ES-I3 (cell line): ENCODE measurements at regions not wholly inside any gene's neighbourhood (a gene's known extent, or its start where the extent isn't known, plus 50 kb on each side); places are given as distances from the start of the nearest gene placed in this dataset.
"Not testable (repeated sequence)": the region's sequence is repeated elsewhere in the genome, so short reads cannot be mapped to it uniquely, and the experiment has no call there.

Experiments used
- H3K36me3 ChIP-seq: 2 replicates; pipeline ENCODE4 v1.6.1; 2013; ENCODE audit warnings: mild to moderate bottlenecking, low read length, control low read depth, moderate library complexity; ENCODE audit not compliant: insufficient read depth
- H3K4me1 ChIP-seq: 2 replicates; pipeline ENCODE4 v1.6.1; 2013; ENCODE audit warnings: mild to moderate bottlenecking, control low read depth, low read length; ENCODE audit not compliant: insufficient read depth
- H3K9ac ChIP-seq: 2 replicates; pipeline ENCODE4 v1.6.1; 2013; ENCODE audit warnings: low read depth, mild to moderate bottlenecking, low read length, moderate library complexity
- H3K9me3 ChIP-seq: 2 replicates; pipeline ENCODE4 v1.6.1; 2013; ENCODE audit warnings: mild to moderate bottlenecking, low read length, moderate library complexity; ENCODE audit not compliant: control insufficient read depth, insufficient read depth

DNA sequence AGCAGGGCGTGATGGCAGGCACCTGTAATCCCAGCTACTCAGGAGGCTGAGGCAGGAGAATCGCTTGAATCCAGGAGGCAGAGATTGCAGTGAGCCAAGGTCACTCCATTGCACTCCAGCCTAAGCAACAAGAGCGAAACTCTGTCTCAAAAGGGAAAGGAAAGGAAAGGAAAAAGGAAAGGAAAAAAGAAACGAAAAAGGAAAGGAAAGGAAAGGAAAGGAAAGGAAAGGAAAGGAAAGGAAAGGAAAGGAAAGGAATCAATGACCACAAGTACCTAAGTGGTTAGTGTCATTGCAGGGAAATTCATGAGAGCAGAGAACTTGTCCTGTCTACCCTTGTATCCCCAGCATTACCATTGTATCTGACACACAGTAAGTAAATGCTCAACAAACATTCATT lies 195.7 kb upstream of the TENT5A start:
- not testable (repeated sequence) for H3K9ac ChIP-seq, H3K9me3 ChIP-seq, H3K4me1 ChIP-seq, H3K36me3 ChIP-seq

DNA sequence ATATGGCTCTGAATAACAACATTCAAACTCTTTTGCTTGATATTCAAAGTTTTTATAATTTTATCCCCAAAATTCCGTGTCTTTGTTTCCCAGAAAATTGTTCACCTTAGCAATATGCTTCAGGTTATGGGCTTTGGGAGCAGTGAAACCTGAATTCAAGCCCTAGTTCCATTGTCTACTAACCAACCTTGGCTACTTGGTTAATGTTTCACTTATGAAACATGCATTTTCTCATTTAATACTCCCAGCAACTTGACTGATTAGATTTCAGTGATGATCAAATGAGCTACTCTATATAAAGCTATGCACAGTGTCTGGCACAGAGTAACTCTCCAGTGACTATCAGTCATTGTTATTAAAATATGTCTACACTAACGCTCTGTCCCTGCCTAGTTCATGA lies 192.2 kb upstream of the TENT5A start:
- Histone ChIP-seq H3K9me3 (no peaks in the 10 kb centered on the region), H3K4me1 (peaks cover 15% of the 10 kb centered on the region), H3K9ac (no peak overlapping the region), H3K36me3 (no peaks in the 10 kb centered on the region)

DNA sequence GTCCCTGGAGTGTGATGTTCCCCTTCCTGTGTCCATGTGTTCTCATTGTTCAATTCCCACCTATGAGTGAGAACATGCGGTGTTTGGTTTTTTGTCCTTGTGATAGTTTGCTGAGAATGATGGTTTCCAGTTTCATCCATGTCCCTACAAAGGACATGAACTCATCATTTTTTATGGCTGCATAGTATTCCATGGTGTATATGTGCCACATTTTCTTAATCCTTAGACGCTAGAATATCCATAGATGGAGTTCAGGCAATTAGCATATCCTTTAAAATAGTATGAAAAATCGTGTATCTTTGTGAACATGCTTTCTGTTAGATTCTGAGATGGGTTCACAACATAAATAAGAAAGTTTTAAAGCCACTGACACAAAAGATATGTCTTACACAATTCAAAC lies 190.4 kb upstream of the TENT5A start:
- not testable (repeated sequence) for H3K36me3 ChIP-seq, H3K9ac ChIP-seq
- peaks cover 31% of the 10 kb centered on the region for H3K4me1 ChIP-seq

DNA sequence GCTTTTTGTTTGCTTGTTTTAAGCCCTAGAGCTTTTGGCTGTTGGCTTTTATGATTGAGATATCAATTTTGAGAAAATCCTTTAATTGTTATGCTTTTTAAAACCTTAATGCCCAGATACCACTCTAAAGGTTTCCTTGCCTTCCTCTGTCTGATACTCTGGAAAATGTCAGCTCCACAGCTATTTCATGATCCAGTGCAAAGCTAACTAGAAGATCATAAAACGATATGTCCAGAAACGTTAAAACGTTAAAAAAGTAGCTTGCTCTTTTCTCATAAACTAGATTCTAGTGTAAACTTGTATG lies 189.5 kb upstream of the TENT5A start:
- Histone ChIP-seq H3K4me1 (peaks cover 35% of the 10 kb centered on the region), H3K9me3 (no peaks in the 10 kb centered on the region), H3K9ac (no peak overlapping the region), H3K36me3 (no peaks in the 10 kb centered on the region)

More for the DNA sequence above, 190.4 kb upstream of the TENT5A start:
- not testable (repeated sequence) for H3K9me3 ChIP-seq

DNA sequence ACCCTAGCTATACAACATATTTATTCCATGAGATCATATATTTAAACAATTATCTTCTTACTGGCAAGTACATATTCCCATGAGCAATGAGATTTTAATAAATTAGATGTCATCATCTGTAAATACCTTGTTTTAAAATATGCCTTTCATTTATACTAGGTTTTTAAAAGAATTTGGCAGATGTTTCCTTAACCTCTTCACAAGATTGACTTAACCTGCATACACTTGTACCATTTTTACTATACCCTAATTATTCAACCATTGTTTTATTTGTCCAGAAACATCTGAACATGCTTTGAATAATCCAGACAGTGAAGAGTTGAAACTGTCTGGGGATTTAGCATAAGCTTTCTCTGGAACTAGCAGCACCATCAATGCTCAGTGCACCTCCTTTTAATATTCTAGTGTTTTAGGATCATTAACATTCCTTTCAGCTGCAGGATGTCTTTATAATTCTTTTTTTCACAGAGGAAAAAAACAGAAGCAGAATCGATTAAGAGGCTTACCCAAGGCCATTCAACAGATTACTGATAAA lies 188.0 kb upstream of the TENT5A start:
- H3K9ac ChIP-seq: no peak overlapping the region
- no peaks in the 10 kb centered on the region for H3K9me3 ChIP-seq
- H3K36me3 ChIP-seq: no peaks in the 10 kb centered on the region
- H3K4me1 ChIP-seq: peaks cover 35% of the 10 kb centered on the region

DNA sequence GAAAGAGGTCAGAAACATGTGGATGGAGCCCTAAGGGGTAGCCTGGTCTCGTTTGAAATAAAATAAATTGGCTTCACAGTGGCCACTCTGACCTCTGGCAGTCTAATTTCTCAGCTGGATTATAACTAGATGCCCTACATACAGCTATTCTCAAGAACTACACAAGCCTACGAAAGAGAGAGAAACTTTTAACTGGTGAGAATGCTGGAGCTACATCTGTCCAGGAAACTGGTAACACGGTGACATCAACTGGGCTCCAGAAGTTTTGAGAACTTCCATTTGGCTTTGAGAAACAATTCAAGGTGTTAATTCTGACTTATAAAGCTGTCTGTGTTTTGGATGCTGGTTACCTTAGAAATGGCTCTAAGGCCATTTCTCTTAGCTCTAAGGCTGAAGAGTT lies 187.3 kb upstream of the TENT5A start:
- H3K4me1 ChIP-seq: peaks cover 35% of the 10 kb centered on the region
- H3K36me3 ChIP-seq: no peaks in the 10 kb centered on the region
- no peak overlapping the region for H3K9ac ChIP-seq
- H3K9me3 ChIP-seq: no peaks in the 10 kb centered on the region

DNA sequence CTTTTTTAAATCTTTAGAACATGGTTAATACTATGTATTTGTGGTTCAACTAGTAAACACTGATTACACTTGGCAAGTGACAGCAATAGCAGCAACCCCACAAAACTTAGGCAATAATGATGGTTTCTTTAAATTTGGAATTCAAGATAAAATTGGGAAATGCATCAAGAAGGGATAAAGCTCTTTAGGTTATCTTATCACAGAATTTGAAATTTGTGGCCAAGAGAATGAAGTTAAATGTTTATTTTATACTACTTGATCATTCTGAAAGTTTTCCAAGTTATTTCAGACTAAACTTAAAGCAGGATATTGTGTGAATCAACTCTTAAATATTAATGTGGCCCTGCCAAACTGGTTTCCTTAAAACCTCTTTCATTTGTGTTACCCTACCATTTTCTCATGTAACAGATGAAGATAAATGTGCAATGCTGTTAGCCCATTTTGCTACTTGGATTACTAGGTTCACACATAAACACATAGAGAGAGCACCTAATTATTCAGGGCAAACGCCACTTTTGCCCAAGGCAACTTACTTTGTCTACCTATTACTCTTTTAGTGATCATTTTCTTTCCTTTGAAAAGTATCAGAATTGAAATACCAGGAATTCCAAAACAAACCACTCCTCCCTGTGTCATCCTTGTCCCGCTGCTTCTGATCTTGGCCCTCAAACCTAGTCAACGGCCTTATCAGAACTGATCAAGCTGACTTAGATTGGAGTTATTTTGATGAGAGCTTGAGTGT lies 186.7 kb upstream of the TENT5A start:
- H3K9ac ChIP-seq: no peak overlapping the region
- no peaks in the 10 kb centered on the region for H3K36me3 ChIP-seq
- H3K9me3 ChIP-seq: no peaks in the 10 kb centered on the region
- peaks cover 35% of the 10 kb centered on the region for H3K4me1 ChIP-seq

DNA sequence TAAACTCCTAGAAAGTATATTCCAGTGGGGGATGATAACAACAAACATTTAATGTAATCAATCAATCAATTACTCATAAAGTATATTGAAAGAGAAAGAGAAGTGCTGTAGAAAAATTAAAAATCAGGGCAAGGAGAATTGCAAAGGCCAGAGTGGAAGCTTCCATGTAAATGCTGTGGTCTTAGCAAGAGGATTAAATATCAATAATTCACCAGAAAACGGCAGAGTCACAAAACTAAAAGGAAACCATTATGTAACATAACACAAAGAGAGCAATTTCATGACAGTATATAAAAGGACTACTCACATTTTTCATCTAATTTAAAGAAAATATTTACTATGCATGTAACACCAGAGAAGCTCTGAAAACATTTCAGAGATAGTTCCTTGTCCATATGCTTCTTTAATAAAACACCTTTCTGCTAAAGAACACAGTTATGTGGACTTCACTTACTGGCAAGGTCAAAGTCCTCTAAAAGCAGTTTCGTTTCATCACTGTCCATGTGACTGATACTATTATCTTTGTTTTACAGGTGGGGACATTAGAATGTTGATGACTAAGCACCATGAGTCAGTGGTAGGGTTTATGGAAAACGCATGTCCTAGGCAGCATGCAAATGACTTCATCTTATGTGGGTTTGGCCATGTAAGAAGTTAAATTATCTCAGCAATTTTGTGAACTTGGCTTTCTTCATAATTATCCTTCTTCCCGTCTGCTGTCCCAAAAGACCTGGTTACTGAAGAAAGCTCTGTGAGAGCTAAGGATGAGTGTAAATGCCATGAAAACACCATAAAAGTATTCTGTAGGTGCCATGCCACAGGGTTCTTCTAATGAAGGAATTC lies 185.8 kb upstream of the TENT5A start:
- Histone ChIP-seq H3K9ac (no peak overlapping the region; the same call in 1 of the 2 replicates), H3K36me3 (no peaks in the 10 kb centered on the region), H3K4me1 (peaks cover 35% of the 10 kb centered on the region), H3K9me3 (no peaks in the 10 kb centered on the region)

DNA sequence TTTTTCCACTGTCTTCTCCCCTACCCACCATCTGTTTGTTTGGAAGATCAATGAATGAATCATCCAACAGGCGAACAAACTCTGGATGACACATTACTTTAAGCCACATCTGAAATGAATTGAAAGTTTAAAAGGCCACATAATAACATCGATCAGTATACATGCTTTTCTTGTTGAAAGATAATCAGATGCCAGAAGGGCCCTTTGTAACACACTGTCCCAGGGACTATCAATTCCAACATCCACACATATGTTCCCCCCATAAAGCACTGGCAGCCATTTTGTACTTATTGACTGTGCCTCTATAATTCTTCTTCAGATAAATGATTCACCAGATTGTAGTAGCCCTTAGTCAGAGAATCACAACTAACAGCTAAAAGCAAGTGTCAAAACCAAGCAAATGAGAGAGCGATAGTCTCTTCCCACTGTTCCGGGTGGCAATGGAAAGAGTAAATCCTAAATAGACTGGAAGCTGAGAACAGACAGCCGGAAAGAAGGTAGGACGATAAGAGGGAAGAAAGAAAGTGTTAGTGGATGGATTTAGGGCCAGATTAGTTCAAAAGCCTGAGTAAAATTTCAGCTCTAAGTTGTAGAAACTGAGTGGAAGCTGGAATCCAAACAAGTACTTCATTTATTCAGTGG lies 184.9 kb upstream of the TENT5A start:
- Histone ChIP-seq H3K36me3 (no peaks in the 10 kb centered on the region), H3K9ac (no peak overlapping the region), H3K4me1 (peaks cover 35% of the 10 kb centered on the region), H3K9me3 (no peaks in the 10 kb centered on the region)

DNA sequence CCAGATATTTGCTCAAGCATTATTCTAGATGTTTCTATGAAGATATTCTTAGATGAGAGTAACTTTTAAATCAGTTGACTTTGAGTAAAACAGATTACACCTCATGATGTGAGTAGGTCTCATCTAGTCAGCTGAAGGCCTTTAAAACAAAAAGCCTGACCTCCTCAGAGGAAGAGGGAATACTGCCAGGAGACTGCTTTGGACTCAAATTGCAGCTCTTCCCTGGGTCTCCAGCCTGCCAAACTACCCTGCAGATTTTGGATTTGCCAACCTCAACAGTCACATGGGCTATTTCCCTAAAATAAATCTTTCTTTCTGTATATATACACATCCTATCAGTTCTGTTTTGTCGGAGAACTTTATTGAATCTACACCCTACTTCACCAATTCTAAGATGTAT lies 182.5 kb upstream of the TENT5A start:
- Histone ChIP-seq H3K36me3 (no peaks in the 10 kb centered on the region), H3K9ac (no peak overlapping the region), H3K9me3 (no peaks in the 10 kb centered on the region), H3K4me1 (peaks cover 23% of the 10 kb centered on the region)

DNA sequence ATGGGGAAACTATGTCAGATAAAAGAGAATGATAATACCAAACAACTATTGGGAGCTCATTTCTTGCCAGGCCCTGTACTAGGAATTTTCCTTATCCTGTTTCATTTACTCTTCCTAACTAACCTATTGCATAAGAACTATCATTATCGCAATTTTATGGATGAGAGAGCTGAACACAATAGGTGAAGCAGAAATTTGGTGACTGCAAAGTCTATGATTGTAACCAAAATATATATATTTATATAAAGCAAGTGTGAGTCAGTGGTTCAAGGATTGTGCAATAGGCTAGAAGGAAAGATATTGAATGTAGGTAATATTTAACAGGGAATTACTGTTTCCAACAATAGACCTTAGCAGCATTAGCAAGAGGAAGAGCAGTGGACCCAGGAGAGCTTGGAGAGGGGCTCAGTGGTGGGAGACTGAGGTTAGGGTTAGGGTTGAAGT lies 181.1 kb upstream of the TENT5A start:
- peaks cover 11% of the 10 kb centered on the region for H3K4me1 ChIP-seq
- no peak overlapping the region for H3K9ac ChIP-seq
- no peaks in the 10 kb centered on the region for H3K9me3 ChIP-seq
- no peaks in the 10 kb centered on the region for H3K36me3 ChIP-seq

DNA sequence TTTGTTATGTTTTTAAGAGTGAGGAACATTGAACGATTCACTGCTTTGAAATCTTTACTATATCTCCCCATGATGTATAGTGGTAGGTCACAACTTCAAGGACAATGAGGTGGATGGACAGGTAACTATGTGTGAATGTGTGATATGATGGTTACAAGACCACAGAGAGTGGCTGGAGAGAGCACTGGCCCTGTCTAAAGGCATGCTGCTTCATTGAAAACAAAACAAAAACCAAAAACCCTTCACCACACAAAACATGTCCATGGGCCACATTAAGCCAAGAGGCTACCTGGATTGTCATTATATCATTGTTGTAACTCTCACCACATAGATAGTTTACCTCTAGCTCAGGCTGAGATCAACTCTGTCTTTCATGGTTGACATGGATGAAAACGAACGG lies 180.6 kb upstream of the TENT5A start:
- H3K9ac ChIP-seq: no peak overlapping the region
- H3K36me3 ChIP-seq: no peaks in the 10 kb centered on the region
- H3K4me1 ChIP-seq: 0 out of 2 replicates have a peak, but pooled peaks cover 6% of the 10 kb centered on the region
- H3K9me3 ChIP-seq: no peaks in the 10 kb centered on the region

DNA sequence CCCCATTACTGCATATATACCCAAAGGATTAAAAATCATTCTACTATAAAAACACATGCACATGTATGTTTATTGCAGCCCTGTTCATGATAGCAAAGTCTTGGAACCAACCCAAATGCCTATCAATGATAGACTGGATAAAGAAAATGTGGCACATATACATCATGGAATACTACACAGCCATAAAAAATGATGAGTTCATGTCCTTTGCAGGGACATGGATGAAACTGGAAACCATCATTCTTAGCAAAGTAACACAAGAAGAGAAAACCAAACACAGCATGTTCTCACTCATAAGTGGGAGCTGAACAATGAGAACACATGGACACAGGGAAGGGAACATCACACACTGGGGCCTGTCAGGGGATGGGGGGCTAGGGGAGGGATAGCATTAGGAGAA lies 180.0 kb upstream of the TENT5A start:
- H3K9ac ChIP-seq, H3K9me3 ChIP-seq, H3K36me3 ChIP-seq, H3K4me1 ChIP-seq: not testable (repeated sequence)

DNA sequence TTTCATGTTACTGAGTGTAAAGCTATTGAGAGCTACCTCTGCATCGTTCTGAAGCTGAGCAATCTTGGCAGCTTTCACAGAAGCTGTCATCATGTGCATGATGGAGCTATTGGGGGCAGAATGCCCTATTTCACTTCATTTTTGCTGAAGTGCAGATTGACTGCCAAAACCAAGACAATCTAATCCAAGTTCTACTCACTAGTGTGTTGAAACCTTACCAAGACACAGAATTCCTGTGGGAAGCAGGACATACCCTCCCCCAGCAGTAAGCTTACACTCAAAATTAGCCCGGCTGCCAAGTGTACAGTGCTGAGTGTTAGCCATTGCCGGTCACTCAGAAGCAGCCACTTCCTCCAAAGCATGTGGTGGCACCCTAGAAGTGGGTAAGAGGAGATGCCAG lies 177.3 kb upstream of the TENT5A start:
- H3K36me3 ChIP-seq: no peaks in the 10 kb centered on the region
- no peaks in the 10 kb centered on the region for H3K4me1 ChIP-seq
- H3K9me3 ChIP-seq: no peaks in the 10 kb centered on the region
- no peak overlapping the region for H3K9ac ChIP-seq
